ENCODE measurements at regions not wholly inside any gene's neighbourhood (a gene's known extent, or its start where the extent isn't known, plus 50 kb on each side); places are given as distances from the start of the nearest gene placed in this dataset.

DNA sequence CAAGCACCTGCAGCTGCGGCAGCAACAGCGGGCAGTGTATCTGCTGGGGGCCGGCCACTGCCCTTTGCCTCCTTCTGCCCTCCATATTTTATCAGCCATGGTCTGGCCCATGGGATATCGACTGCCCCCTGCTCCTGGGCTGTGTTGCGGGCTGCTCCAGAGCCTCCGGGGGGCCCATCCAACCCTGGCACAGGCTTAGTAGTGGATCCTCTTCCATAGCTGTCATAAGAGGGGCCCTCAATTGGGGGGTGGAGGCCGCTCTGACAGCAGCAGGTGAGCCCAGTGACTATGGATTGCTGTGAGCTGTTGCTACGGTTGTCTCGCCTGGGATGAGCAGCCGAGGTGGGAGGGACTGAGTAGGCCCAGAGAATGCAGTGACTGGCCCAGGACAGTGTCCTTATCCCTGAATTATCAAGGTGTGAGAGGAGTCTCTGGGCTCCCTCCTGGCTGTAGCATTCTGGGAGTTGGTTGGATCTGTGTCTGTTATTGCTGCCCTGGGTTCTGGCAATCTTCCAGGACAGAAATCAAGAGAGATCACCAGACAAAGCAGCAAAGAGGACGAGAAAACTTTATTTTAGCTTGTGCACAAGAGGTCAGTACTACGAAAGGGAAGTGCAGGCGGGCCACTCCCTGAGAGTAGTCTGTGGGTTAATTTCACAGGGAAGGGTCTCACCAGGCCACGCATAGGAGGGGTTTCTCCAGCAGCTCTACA is 145.1 kb downstream of the ASB1 start:
- ATAC-seq, result peak; percentile 18
- intact Hi-C loops (cut with DNase I), result no loop called here
- DNase-seq (ENCODE audit: low spot score), result no peak

DNA sequence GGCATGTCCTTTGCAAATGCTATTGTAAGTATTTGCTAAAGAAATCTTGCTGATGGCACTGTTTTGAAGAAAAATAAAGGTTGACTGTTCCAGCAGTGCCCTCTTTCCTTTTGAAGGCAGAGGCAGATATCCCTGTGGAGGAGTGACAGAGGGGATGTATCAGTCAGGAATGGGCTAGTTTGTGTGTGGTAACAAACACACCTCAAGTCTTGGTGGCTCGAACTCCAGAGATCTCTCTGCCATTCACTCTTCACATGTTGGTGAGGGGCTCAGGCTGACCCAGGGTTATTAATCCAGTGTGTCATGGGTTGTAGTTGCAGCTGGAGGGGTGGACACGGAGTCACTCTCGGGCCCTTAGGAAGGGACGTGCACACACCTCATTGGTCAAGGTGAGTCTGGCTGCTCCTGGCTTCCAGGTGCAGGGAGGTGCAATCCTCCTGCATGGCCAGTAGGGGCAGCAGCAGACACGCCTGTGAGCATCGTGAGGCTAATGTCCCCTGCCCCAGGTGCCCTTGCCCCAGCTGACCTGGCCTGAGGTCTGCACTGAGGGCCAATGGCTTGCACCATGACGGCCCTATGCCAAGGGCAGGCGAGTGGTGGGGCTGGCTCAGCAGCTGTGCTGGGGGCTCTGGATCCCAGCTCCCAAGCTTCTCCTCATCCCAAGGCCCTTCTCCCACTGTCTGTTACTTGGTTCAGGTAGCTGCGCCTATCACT is 146.5 kb downstream of the ASB1 start:
- DNase-seq (ENCODE audit: low spot score) (no peak), ATAC-seq (no peak)
- intact Hi-C loops (cut with DNase I), result no loop called here

DNA sequence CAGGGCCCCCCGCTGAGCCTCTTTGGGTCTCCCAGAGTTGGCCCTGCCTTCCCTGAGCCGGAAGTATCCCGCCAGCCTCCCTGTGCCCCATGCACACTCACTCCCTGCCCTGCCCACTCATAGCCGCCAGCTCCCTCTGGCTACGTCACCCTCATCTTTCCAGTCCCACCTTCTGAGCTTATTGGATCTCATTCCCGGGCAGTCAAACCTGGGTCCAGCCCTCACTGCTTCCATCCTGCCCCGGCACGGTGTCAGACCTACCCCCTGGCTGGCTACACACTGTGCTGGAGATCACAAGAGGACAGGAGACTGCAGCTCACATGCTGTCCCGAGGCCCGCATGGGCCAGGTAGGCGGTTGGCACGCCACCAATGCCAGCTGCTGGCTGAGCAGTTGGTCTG is 147.2 kb downstream of the ASB1 start:
- intact Hi-C loops (cut with DNase I), result no loop called here
- ATAC-seq, result no peak
- DNase-seq (ENCODE audit: low spot score), result no peak

DNA sequence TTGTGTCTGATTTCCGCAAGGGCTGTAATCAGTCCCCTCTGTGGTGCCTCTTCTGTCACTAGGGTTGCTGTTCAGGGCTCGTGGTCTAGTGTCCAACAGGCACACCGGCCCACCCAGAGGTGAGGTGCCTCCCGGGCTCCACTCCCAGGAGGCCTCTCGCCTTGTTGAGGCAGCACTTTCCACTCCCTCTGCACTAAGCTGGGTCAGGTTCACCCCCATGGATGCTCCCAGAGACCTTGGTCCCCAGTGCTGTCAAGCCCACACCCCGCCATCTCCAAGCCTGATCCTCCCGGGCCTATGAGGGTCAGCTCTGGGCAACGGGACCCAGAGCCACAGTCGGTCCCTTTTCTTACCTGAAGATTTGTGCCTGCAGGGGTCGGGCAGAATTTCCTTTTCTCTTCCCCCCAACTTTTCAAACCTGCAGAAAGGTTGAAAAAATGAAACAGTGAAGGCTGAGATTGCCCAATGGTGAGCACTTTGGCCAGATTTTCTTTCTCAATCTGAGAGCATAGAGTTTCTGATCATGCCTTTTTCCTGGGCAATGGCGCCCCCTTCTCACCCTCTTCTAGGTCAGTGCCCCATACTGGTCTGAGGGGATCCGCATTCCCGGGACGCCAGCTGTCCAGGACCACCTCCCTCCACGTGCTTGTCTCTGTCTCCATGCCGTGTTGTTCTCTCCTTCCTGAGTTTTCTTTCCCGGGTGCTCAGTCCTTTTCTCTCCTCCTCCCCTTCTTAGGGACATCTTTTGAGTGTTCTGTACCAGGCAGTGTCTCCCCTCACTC is 148.0 kb downstream of the ASB1 start:
- ATAC-seq (no peak), DNase-seq (ENCODE audit: low spot score) (no peak)
- intact Hi-C loops (cut with DNase I), result no loop called here

DNA sequence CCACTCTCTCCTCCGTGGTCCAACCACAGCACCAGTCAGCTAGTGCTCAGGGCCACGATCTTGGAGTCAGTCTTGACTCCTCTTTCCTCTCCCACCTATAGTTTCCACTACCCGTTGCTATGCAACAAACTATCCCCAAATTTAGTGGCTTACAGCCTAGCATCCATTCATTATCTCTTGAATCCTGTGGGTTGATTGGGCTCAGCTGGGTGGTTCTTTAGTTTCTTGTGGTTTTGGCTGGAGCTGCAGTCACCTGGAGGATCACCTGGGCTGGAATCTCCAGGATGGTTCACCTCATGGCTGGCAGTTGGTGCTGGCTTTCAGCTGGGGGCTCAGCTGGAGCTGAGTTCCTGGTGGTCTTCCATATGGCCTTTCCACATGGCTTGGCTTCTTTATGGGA is 149.9 kb downstream of the ASB1 start:
- DNase-seq (ENCODE audit: low spot score), result no peak
- ATAC-seq, result no peak
- intact Hi-C loops (cut with DNase I), result no loop called here

DNA sequence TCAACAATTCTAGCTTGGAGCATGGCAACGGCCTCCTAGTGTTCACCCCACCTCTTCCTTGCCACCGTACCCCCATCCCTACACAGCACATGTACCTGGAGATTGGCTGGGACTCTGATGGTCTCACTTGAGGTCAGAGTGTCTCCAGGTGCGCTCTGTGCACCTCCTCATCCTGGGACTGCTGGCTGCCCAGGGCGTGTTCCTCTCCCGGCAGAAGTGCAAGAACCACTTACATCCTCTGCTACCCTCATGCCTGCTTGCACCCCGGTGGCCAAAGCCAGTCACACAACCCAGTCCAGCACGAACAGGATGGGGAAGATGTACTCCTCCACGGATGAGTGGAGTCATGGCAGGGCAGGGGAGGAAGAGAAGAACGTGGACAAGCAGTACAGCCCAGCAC is 151.5 kb downstream of the ASB1 start:
- ATAC-seq, result no peak
- no peak for DNase-seq (ENCODE audit: low spot score)
- intact Hi-C loops (cut with DNase I), result no loop called here

DNA sequence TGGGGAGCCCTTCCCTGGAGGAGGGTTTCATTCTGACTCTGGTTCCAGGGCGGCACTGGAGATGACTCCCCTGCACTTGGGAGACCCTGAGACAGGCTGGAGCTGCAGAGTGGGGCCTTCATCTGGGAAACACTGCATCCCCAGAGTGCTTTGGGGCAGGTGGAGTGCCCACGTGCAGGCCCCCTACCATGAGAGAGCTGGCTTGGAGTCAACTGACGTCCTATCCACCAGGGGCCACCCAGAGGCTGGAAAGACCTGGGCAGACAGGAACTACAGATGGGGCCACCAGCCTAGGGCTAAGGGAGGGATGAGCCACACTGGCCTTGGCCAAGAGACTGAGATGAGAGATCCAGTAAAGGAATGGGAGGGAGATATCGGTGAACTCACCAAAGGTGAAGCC is 153.8 kb downstream of the ASB1 start:
- DNase-seq (ENCODE audit: low spot score), result no peak
- intact Hi-C loops (cut with DNase I), result no loop called here
- no peak for ATAC-seq

DNA sequence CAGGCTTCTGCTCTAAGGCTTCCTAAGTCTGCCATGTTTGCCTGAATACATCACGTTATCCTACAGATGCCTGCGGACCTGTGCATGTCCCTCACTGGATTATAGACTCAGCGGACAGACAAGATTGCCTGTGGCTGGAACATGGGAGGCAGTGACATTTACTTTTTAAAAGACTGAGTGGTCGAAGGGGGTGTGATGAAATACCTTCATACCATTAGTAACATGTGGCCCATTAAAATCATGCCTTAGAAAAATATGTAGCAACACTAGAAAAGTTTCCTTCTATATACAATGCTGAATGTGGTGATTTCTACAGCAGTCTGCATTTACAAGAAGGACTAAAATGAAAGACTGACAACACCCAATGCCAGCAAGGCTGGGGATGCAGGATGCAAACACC is 154.4 kb downstream of the ASB1 start:
- intact Hi-C loops (cut with DNase I), result no loop called here
- DNase-seq (ENCODE audit: low spot score) (no peak), ATAC-seq (no peak)

DNA sequence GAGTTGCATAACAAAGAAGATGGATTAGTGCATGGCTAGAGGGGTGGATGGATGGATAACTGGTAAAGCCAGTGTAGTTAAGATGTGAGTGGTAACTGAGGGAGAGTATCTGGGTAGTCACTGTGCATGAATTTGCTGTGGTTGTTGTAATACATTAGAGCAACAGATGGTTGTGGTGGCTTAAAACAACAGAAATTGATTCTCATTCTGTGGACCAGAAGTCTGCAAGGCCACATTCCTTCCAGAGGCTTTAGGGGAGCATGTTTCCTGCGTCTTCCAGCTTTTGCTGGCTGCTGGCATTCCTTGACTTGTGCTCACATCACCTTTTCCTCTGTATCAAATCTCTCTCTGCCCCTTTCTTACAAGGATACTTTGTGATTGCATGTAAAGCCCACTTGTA is 155.4 kb downstream of the ASB1 start:
- intact Hi-C loops (cut with DNase I), result no loop called here
- ATAC-seq, result no peak
- DNase-seq (ENCODE audit: low spot score), result no peak

DNA sequence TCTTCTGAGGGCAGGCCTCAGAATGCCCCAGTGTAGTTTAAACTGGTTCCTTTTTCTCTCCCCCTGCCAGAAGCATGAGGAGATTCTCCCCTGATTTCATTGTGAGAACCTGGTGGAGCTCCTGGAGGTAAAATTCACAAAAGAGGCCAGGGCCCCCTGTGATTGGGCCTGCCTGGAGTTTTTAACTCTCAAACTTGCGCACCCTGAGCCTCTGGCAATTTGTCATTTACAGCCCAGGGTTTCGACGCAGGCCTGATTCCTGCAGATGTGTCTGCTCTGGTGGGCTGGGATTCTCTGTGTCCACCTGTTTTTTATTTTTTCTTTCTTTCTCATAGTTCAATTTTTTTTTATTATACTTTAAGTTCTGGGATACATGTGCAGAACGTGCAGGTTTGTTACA is 157.9 kb downstream of the ASB1 start:
- intact Hi-C loops (cut with DNase I), result no loop called here
- DNase-seq (ENCODE audit: low spot score), result no peak
- no peak for ATAC-seq

DNA sequence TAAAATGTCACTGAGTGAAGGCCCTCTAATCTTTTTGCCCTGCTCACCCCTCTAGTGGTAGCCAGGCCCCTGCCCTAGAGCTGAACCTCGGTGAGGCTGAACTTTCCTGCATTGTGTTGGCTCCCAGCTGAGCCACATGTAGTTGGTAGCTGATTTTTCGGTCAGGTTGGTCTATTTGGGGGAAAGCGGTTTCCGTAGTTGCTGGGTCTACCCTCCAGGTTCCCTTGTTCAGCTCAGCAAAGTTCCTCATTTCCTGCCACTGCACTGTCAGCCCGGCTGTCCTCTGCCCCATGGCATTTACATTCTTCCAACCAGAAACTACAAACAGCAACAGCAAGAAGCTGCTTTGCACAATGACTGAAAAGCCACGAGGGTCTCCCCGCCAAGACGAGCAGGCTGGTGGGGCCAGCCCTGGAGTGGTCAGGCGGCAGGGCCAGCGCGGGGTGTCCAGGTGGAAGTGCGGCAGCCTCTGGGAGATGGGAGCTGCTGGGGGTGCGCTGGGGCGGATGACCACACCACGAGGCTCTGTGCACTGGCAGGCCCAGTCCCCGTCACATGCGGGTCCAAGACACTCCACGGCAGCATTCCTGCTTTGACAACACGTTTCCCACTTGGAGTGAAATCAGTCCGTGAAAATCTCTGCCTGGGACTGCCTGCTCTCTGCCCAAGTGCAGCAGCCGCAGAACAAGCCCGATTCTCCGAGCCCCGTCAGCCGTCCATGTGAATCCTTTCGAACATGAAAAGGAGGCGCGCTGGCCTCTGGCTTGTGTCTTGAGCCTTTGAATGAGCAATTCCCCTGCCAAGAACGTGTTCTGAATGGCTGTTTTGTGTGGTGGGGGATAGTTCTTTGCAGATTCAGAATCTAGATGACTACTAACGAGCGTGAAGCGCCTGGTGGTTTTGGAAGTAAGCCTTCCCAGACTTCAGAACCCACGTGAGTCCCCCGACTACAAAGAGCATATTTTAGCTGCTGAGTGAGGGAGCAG is 159.4 kb downstream of the ASB1 start:
- DNase-seq (ENCODE audit: low spot score) (no peak), ATAC-seq (peak; percentile 65)
- intact Hi-C loops (cut with DNase I), result no loop called here

DNA sequence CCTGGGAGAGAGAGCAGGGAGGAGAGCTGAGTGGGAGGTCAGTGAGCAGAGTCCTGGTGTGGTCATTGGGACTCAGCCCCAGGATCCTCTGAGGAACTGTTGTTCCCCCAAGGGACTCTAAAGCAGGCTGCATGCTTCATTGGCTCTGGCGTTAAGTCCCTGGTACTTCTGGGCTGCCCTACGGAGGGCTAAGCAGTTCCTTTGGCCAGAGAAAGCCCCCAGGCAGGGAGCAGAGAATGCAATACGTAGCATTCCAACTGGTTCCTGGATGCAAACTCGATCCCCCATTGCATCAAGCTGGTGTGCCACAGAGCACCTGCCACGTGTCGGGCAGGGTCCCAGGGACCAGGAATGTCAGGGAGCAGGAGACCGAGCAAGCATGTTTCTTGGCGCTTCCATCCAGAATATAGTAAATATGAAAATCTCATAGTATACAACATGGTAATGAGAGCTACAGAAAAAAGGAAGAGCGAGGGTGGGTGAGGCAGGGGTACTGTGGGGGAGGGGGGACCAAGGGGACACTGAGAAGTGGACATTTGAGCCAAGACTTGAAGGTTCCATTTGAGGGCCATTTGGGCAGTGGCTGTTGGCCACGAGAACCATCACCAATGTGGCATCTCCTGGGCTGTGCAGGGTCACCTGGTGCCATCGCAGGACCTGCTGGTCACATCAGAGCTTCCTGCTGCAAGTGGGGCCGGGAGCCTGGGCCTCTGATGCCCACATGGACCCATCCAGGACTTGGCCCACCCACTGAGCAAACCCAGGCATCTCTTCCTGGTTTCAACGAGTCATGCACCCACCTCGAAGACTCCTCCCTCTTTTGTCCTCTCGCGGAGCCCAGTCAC is 160.4 kb downstream of the ASB1 start:
- ATAC-seq (no peak), DNase-seq (ENCODE audit: low spot score) (no peak)
- intact Hi-C loops (cut with DNase I), result no loop called here

DNA sequence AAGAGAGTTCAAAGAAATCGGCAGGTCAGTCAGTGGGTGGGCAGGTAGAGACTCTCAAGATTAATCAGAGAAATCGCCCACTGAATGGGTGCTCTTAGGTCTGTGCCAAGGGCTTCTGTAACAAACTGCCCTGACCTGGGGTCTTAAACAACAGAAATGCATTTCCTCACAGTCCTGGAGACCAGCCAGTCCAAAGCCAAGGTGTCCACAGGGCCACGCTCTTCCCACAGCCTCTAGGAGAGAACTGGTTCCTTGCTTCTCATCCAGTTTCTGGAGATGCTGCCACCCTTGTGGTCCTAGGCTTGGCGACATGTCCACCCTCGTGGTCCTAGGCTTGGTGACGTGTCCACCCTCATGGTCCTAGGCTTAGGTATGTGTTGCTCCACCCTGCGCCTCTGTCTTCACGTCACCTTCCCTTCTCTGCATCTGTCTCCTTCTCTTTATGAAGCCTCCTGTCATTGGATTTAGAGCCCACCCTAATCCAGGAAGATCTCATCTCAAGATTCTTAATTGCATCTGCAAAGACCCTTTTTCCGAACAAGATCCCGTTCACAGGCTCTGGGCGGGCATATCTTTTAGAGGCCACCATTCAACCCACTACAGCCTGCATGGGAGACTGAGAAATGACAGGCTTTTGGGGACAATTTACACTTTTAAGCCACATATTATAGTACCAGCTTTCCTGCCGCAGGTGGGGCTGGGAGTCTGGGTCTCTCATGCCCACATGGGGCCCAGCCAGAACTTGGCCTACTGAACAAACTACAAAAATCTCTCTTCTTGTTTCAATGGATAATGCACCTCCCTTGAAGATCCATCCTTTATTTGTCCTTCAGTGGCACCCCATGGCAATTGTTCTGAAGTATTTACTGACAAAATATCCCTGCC is 161.3 kb downstream of the ASB1 start:
- intact Hi-C loops (cut with DNase I), result no loop called here
- DNase-seq (ENCODE audit: low spot score) (no peak), ATAC-seq (no peak)

DNA sequence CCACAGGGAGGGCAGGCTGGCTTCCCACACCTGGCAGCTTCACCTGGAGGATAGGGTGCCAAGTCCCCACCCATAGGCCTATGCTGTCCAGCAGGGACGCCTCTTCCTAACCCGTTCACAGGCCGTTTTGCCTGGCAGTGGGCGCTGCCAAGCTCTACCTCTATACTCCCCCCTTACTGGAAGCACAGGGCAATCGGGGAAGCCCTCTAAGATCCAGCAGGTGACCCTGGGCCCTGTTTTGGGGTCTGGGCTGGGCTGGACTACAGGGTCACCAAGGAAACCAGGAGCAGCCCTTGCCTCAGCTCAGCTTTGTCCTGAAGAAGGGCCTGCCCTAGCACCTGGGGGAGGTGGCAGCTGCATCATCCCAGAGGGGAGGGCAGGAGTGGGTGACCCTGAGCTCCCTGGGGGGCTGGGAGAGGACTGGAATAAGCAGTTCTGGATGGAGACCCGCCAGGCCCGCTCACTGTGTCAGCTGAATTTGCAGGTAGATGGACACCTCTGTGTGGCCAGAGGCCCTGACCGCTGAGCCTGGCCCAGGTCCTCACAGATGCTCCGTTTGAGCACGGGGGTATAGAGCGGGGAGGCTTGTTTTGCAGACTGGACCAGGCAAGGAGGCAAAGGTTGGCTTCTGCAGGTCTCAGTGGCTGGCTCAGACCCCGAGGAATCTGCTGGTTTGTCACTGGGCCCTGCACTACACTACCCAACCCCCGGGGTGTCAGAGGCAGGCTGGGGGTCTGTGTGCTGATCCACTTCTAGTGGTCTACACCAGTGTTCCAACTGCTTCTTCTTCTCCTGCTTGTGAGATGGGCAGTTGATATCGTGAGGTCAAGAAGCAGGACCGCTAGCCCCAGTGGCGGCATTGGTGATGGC is 163.1 kb downstream of the ASB1 start:
- intact Hi-C loops (cut with DNase I), result no loop called here
- no peak for ATAC-seq
- no peak for DNase-seq (ENCODE audit: low spot score)

DNA sequence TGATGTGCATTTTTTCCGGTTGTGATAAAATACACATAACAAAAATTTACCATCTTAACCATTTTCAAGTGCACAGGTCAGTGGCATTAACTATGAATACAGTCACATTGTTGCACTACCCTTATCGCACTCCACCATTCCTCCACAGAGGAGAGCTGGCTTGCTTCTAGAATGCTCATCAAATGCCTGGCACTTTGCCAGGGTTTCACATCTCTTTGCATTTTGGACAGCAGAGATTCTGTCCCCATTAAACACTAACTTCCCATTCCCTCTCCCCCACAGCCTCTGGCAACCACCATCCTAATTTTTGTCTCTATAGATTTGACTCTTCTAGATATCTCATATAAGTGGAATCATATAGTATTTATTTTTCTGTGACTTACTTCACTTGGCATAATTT is 165.0 kb downstream of the ASB1 start:
- DNase-seq (ENCODE audit: low spot score) (no peak), ATAC-seq (no peak)
- intact Hi-C loops (cut with DNase I), result no loop called here

DNA sequence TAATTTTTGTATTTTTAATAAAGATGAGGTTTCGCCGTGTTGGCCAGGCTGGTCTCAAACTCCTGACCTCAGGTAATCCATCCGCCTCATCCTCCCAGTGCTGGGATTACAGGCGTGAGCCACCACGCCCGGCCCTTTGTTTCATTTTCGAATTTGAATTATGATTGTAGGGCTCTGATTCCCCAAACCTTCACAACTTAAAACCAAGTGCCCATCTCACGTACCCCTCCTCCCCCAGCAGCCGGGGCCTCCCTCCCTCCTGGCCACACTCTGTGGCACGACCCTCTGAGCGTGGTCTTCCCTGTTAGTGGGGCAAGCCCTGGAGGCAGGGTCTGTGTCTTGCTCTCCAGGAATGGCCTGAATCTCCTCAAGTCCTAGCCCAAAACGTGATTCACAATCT is 166.5 kb downstream of the ASB1 start:
- DNase-seq (ENCODE audit: low spot score), result no peak
- ATAC-seq, result no peak
- intact Hi-C loops (cut with DNase I), result no loop called here

Data from sciatic nerve (tissue), 2 donors.